GM19467 (cell line): ENCODE measurements at regions not wholly inside any gene's neighbourhood (a gene's known extent, or its start where the extent isn't known, plus 50 kb on each side); places are given as distances from the start of the nearest gene placed in this dataset.

Source experiments
- ATAC-seq: cut with Tn5 transposase; IDR thresholded peaks from one replicate; pipeline ENCODE4 v1.9.1; 2021; ENCODE audit warnings: mild to moderate bottlenecking, moderate library complexity; ENCODE audit not compliant: unreplicated experiment

DNA sequence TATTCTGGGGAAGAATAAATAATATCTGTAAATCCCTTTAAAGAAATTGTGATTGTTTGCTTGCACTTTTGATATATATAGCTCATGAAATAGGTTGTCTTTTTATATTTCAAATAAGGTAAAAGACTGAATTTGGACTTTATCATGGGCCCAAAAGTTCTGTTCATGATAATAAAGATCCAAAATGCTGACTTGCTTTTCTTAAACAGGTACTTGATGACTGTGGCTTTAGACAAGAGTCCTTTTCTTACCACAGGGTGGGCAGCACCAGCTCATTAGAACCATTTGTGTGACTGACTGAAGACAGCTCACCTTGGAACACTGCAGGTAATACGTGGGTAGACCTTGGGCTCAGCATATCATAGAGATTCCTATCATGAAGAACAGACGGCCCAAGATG is 432.6 kb downstream of the ETNK1 start:
- no peak for ATAC-seq

DNA sequence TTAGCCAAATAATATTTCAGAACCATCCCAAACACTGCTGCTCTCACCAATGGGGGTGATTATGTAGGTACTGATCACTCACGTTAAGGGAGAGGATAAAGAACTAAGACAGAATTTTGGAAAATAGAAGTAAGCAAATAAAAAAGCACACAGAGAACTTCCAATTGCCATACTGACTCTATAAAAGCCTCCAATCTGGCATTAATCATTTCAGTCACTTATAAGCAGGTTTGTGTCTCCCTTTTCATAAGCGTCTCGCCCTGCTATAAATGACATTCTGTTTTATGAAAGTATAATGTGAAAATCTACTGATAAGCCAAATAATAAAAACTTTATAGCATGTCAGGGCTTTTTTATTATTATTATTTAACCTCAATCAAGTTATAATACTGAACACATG is 435.2 kb downstream of the ETNK1 start:
- no peak for ATAC-seq

DNA sequence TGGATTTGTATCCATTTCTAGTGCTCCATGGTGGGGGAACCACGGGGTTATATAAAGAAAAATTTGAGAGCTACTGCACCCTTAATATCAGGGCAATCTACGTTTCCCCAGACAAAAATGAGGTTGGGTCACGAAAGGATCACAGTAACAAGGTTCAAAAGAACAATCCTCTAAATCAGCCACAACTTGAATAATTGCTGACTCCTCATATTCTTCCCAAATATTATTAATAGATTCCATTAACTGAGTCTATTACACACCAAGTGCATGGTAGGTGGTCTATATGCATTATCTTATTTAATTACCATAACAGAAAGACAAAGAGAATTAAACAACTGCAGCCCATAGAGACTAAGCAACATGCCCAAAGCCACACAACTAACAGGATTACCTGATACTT is 438.2 kb downstream of the ETNK1 start:
- no peak for ATAC-seq

DNA sequence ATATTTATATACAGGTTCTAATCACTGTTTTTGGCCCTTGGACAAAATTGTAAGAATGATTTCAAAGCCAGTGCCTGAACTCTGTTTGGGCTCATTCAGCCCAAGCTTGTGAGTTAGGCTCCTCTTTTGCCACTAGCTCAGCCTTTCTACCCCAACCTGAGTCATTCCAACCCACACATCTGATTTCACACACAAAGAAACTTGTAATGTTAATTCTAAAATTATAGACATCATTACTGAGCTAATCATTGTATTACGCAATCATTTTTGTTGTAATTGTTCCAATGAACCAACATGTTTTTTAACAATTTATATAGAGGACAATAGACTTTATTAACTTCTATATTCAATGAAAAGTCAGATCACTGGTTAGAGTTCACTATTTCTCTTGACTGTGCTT is 441.1 kb downstream of the ETNK1 start:
- ATAC-seq: no peak

DNA sequence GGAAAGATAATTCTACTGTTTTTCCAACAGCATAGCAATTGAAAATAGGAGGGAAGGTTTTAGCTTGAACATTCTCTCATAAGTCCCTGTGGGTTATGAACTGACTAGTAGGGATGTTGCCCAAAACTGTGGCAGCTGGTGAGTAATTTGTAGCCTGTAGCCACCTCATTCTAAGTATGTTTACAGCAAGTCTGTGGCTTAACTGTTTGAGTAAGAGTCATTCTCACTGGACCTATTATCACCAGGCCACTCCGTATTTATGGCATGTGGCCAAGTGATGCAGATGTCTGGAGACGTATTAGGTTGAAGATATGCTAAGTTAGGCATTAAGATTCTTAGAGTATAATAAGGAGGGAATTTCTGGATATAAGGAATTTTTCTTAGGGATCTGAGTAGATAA is 458.3 kb downstream of the ETNK1 start:
- no peak for ATAC-seq

DNA sequence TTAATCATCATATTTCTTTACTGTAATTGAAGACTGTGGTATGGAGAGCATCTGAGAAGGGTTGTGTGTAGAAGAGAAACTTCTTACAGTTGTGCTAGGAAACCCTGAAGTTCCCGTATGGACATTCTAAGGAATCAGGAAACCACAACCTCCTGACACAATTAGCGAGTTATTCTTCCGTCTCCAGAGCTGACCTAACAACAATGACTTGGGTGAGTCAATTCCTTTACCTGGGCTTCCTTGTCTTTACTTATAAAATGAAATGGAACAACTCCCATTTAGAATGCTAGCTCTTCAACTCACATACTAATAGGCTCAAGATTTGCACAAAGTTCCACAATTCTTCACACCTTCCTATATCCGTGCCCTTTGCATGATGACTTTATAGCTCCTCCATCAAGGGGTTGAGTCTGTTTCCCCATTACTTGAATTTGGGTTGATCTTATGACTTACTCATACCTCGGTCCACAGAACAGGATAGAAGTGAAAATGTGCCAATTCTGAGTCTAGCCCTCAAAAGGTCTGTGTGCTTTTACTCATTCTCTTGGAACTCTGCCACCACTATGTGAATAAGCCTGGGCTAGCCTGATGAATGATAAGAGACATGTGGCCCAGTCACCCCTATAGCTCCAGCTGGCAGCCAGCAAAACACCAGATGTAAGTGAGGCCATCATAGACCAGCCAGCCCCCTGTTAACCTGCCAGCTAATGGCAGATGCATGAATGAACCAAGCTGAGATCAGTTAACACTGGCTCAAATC is 459.4 kb downstream of the ETNK1 start:
- ATAC-seq: no peak

DNA sequence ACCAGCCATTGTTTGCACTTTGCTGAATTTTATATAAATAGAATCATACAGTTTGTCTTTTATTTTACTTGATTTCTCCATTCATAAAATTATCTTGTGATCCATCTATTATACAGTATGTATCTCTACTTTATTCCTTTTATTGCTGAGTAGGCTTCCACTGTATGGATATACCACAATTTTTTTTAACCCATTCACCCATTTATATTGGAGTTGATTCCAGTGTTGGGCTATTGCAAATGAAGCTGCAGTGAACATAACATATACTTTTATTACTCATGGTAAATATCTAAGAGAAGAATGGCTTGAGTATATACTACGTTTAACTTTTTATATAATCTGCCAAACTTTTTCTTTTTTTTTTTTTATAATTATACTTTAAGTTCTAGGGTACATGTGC is 463.6 kb downstream of the ETNK1 start:
- no peak for ATAC-seq

DNA sequence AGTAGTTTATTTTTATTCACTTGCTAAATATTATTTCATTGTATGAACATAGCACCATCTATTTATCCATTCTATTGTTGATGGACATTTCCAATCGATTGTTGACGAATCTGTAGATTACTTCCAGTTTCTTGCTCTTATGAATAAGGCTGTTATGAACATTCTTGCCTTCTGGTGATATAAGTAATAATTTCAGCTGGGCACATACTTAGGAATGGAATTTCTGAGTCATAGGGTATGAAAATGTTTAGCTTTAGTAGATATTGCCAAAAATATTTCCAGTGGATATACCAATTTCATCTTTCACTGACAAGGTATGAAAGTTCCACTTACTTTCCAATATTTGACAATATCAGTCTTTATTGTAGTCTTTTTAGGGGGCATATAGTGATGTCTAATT is 468.5 kb downstream of the ETNK1 start:
- ATAC-seq: no peak

DNA sequence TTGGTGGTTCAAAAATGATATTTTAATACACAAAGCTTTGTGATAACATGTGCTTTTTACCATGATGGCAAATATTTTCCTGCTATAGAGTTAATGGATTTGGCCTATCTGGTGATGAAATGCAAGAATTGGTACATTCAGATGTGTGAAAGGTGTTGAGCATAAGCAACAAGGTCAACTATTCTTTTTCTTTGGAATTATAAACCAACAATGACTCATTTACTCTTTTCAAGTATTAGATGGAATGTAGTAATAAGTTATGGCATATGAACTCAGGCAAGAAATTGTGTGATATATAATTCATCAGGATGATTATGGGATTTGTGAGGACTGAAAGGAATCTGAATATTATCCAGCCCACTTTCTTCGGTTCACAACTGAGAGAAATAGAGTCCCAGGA is 471.4 kb downstream of the ETNK1 start:
- ATAC-seq: no peak

DNA sequence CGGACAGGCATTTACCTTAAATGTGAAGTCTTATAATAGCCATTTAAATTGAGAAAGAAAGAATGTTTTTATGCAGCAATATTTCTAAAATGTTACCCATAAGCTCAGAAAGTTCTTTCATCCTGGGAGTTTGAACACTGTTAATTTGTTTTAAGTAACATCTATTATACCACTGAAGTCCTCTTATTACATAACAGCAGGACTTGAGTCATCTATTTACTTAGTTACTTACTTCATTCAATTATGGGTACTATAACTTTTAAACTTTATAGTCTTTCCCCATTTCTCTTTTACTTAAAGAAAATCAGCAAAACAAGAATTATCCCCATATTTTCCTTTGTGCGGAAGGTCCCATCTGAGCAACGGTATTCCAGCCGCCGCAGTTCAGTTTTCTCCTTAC is 473.1 kb downstream of the ETNK1 start:
- ATAC-seq: no peak

DNA sequence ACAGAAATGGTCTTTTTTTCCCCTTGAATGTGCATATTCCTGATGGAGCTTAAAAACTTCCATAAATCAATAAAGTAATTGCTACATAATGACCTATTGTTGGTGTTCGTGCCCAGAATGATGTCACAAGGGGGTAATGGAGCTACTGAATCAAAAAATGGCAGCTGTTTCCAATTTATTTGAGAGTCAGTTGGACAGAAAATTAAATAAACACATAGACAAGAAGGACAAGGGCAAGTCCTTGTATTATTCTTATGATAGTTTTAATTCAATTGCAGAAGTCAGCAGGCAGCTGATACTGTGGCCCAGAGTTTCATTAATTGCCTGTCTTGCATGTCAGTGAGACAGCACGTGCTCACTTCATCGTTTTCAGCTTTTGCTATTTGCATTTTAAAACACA is 473.5 kb downstream of the ETNK1 start:
- ATAC-seq: no peak

DNA sequence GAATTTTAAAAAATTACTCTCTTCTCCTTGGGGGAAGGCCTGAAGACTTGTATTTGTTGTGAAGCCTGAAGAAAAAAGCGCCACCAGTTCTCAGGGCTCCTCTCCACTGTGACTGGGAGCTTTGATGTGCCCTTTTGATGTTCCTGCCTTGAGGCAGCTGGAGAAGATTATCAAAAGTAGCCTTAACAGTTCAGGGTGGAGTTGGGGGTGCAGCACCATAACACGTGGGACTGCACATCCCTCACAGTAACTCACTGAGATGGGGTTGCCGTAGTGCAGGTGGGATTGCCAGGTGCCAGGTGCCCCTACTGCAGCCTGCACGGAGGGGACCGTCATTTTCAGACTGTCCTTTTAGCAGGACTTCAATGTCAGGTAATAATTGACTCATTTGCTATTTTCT is 474.1 kb downstream of the ETNK1 start:
- no peak for ATAC-seq

DNA sequence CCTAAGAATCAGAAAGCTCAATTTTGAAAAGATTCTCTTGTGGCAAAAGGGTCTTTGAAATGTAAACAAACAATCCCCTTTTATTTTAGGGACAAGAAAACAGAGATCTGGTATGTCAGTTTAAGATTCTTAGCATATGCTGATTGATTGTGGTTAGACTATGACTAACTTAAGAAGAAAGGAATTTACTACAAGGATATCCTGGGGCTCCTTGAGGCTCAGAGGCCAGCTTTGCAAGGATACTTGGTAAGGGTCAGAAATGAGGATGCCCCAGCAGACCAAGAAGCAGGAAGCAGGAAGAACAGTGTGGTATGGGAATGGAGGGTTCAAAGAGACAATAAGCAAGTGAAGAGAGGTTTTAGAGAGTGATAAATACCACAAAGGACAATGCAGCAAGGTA is 474.6 kb downstream of the ETNK1 start:
- no peak for ATAC-seq

DNA sequence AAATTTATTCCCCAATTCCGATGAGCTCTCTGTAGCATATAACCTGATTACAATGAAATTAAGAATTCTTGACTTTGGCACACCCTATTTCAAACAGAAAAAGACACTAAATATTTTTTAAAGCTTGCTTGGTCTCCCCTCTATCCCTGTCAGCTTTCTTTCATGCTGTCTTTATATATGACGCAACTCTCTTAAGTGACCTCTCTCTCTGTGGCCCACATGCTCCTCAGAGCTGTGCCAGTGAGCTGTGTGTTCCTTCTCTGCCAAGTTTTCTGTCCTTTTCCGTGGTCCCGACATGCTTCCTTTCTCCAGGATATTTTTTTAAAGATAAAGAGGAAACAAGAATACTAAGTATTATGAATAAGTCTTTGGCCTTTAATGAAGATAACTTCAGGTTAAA is 484.0 kb downstream of the ETNK1 start:
- no peak for ATAC-seq

DNA sequence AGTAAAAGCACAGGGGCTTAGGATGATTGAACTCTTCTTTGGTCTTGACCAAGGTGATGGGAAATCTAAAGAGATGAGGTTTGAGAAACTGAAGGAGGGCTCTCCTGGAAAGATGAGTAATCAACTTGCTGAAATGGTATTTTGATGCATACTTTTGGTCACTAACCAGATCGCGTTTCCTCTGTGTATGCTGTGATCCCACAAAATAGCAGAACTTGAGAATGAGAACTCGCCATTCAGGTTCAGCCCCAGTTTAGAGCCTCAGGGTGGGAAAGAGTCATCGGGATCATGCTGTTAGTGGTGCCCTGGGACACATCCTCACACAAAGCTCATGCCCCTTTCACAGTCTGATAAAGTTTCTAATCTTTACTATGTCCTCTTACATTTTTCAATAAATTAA is 488.8 kb downstream of the ETNK1 start:
- no peak for ATAC-seq

DNA sequence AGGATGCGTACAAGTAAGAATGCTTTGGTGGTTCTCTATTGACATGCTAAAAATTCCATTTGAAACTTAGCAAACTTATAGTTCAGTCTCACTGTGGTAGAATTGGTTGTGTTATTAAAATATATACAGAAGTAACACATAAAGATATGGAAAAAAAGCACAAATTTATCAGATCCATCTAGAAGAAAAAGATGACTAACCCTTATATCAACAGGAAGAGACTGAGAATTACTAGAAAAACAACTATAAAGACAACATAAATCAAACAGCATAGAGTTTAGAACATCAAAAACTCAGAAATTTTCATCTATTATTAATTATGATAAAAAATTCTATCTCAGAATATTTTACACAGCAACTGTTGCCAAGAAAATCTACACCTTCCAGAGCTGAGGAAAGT is 491.0 kb downstream of the ETNK1 start:
- ATAC-seq: no peak

DNA sequence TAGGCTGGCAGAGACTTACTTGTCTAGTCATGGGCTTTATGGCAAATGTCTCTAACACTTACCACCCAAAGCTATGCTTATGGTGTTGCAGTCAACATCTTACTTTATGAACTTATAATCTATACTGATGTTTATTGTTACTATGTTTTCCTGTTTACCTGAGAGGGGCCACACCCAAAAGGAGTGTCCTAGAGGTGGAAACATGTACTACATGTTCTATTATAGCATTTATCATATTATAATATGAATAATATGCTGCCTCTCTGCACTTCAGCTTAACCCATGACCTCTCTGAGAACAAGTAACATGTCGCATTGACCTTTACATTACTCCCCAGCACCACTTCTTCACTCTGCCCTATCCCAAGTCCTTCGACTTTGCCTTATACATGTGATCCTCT is 501.8 kb downstream of the ETNK1 start:
- no peak for ATAC-seq

DNA sequence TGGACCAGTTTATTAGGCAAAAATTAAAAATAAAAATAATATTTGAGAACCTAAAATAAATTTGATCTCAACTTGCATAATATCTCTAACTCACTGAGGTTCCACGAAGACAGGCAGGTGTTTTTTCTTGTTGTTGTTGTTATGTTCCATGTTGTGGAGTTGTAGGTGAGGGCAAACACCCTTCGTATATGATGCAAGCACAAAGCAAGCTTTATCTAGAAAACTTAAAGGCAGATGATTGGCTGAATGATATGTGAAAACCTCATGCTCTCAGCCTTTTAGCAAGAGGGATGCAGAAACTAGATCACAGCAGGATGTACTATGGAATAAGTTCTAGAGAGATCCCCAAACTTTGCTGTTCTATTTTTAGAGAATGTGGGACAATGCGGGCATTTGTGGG is 502.7 kb downstream of the ETNK1 start:
- no peak for ATAC-seq

DNA sequence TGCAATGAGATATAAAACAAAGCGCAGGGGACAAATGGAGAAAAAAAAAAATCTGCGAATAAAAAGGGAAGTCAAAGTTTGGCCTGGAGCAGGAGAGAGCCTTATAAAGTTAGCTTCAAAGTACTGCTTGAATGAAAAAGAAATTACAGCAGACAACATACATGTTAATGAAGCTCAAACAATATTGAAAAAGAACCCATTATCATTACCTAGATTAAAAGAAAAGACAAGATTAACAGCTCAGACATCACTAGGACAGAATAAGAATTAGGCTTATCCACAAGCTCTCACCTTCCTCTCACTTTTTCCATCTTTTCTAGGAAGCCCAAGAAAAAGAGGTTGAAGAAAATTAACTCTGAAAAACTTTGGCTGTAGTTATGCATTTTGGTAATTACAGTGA is 503.5 kb downstream of the ETNK1 start:
- no peak for ATAC-seq

DNA sequence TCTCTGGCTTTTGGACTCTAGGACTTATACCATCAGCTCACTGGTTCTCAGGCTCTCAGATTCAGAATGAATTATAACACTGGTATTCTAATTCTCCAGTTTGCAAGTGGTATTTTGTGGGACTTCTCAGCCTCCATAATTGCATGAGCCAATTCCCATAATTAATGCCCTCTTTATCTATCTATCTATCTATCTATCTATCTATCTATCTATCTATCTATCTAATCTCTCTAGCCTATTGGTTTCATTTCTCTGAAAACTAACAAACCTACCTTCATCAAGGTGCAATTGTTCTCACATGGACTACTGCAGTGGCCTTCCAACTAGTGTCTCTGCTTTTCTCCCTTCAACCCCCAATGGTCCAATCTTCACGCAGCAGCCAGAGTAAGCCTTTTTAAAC is 507.4 kb downstream of the ETNK1 start:
- ATAC-seq: no peak

DNA sequence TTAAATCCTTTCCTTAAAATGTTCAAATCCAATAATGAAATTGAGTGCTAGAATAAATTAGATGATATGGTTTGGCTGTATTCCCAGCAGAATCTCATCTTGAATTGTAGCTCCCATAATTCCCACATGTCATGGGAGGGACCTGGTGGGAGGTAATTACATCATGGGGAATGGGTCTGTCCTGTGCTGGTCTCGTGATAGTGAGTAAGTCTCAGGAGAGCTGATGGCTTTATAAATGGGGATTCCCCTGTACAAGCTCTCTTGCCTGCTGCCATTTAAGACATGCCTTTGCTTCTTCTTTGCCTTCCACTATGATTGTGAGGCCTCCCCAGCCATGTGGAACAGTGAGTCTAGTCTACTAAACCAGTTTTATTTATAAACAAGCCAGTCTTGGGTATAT is 508.5 kb downstream of the ETNK1 start:
- no peak for ATAC-seq

DNA sequence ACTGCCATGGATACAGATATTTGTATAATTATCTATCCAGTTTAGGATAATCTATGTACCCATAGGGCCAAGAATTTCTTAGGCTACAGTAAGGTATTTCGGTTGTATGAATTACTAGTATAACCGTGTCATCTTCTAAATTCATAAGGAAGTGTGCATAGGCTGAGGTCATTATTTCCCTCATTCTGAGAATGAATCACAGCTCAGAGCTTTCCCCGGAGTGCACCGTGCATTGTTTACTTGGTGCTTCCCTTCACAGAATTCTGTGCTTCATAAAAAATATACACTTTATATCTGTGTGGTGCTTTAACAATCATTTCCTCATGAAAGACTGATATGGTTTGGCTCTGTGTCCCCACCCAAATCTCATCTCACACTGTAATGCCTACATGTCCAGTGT is 514.1 kb downstream of the ETNK1 start:
- no peak for ATAC-seq

DNA sequence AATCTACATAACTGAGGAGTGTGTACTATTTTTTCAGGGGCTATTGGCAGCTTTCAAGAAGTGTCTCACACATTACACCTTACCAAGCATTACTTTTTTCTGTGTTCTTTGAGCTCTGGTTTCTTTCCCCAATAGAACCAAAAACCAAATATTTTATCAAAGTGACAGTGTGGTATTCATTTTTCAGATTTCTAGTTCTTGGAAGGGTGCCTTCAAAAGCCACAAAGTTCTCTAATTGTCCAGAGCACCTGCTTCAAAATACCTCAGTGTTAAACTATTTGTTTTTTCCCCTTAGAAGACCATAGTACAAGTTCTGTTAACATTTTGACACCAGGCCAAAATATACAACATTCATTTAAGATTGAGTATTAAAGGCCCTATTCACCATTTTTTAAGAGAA is 515.7 kb downstream of the ETNK1 start:
- no peak for ATAC-seq
